ENCODE measurements at regions not wholly inside any gene's neighbourhood (a gene's known extent, or its start where the extent isn't known, plus 50 kb on each side); places are given as distances from the start of the nearest gene placed in this dataset.

GRCh38 chr7:125363873-125364272, 434.2 kb upstream of the POT1 start:
- Histone ChIP-seq H3K4me1 (ENCODE audit: control insufficient read depth, insufficient read depth, low read length) (no peaks in the 10 kb centered on the region), H3K9ac (ENCODE audit: low read depth, low read length) (no peak overlapping the region), H3K36me3 (ENCODE audit: insufficient read depth, low read length) (no peaks in the 10 kb centered on the region), H3K4me3 (ENCODE audit: low read length) (no peak overlapping the region), H3K4me2 (ENCODE audit: low read length) (no peak overlapping the region), H3K9me3 (replicated peaks; ENCODE audit: low read length) (no peaks in the 10 kb centered on the region), H3K27me3 (ENCODE audit: control insufficient read depth, insufficient read depth, low read length) (no peaks in the 10 kb centered on the region)

GRCh38 chr7:125358551-125359167, 429.0 kb upstream of the POT1 start:
- Histone ChIP-seq H3K9me3 (replicated peaks; ENCODE audit: low read length) (no peaks in the 10 kb centered on the region), H3K9ac (ENCODE audit: low read depth, low read length) (no peak overlapping the region), H3K4me2 (ENCODE audit: low read length) (no peak overlapping the region), H3K4me3 (ENCODE audit: low read length) (no peak overlapping the region), H3K4me1 (ENCODE audit: control insufficient read depth, insufficient read depth, low read length) (no peaks in the 10 kb centered on the region), H3K36me3 (ENCODE audit: insufficient read depth, low read length) (no peaks in the 10 kb centered on the region), H3K27me3 (ENCODE audit: control insufficient read depth, insufficient read depth, low read length) (no peaks in the 10 kb centered on the region)

GRCh38 chr7:125357676-125358455, 428.2 kb upstream of the POT1 start:
- Histone ChIP-seq H3K36me3 (ENCODE audit: insufficient read depth, low read length) (no peaks in the 10 kb centered on the region), H3K9me3 (replicated peaks; ENCODE audit: low read length) (peaks cover under 1% of the 10 kb centered on the region), H3K4me3 (ENCODE audit: low read length) (no peak overlapping the region), H3K27me3 (ENCODE audit: control insufficient read depth, insufficient read depth, low read length) (no peaks in the 10 kb centered on the region), H3K4me1 (ENCODE audit: control insufficient read depth, insufficient read depth, low read length) (no peaks in the 10 kb centered on the region), H3K9ac (ENCODE audit: low read depth, low read length) (no peak overlapping the region), H3K4me2 (ENCODE audit: low read length) (no peak overlapping the region)

- no peak overlapping the region for H3K9ac ChIP-seq (ENCODE audit: low read depth, low read length)
- no peak overlapping the region for H3K4me2 ChIP-seq (ENCODE audit: low read length)
- H3K4me3 ChIP-seq (ENCODE audit: low read length) = no peak overlapping the region
- H3K27me3 ChIP-seq (ENCODE audit: control insufficient read depth, insufficient read depth, low read length) = no peaks in the 10 kb centered on the region
- H3K9me3 ChIP-seq (replicated peaks; ENCODE audit: low read length) = peaks cover 5% of the 10 kb centered on the region
- no peaks in the 10 kb centered on the region for H3K4me1 ChIP-seq (ENCODE audit: control insufficient read depth, insufficient read depth, low read length)
- H3K36me3 ChIP-seq (ENCODE audit: insufficient read depth, low read length) = no peaks in the 10 kb centered on the region
These were observed 426.3 kb upstream of the POT1 start for GRCh38 chr7:125355899-125356298.

- Histone ChIP-seq H3K4me3 (ENCODE audit: low read length) (no peak overlapping the region), H3K9ac (ENCODE audit: low read depth, low read length) (no peak overlapping the region), H3K9me3 (replicated peaks; ENCODE audit: low read length) (peaks cover 2% of the 10 kb centered on the region), H3K27me3 (ENCODE audit: control insufficient read depth, insufficient read depth, low read length) (no peaks in the 10 kb centered on the region), H3K36me3 (ENCODE audit: insufficient read depth, low read length) (no peaks in the 10 kb centered on the region), H3K4me2 (ENCODE audit: low read length) (no peak overlapping the region), H3K4me1 (ENCODE audit: control insufficient read depth, insufficient read depth, low read length) (no peaks in the 10 kb centered on the region)
These were observed 417.6 kb upstream of the POT1 start for GRCh38 chr7:125347269-125347668.

GRCh38 chr7:125338110-125338509, 408.5 kb upstream of the POT1 start:
- H3K9ac ChIP-seq (ENCODE audit: low read depth, low read length) = no peak overlapping the region
- H3K36me3 ChIP-seq (ENCODE audit: insufficient read depth, low read length) = no peaks in the 10 kb centered on the region
- H3K4me3 ChIP-seq (ENCODE audit: low read length) = no peak overlapping the region
- H3K4me2 ChIP-seq (ENCODE audit: low read length) = no peak overlapping the region
- no peaks in the 10 kb centered on the region for H3K4me1 ChIP-seq (ENCODE audit: control insufficient read depth, insufficient read depth, low read length)
- H3K9me3 ChIP-seq (replicated peaks; ENCODE audit: low read length) = no peaks in the 10 kb centered on the region
- H3K27me3 ChIP-seq (ENCODE audit: control insufficient read depth, insufficient read depth, low read length) = no peaks in the 10 kb centered on the region

GRCh38 chr7:125336326-125336725, 406.7 kb upstream of the POT1 start:
- no peak overlapping the region for H3K4me2 ChIP-seq (ENCODE audit: low read length)
- no peaks in the 10 kb centered on the region for H3K27me3 ChIP-seq (ENCODE audit: control insufficient read depth, insufficient read depth, low read length)
- H3K4me1 ChIP-seq (ENCODE audit: control insufficient read depth, insufficient read depth, low read length) = no peaks in the 10 kb centered on the region
- H3K4me3 ChIP-seq (ENCODE audit: low read length) = no peak overlapping the region
- H3K9me3 ChIP-seq (replicated peaks; ENCODE audit: low read length) = no peaks in the 10 kb centered on the region
- no peak overlapping the region for H3K9ac ChIP-seq (ENCODE audit: low read depth, low read length)
- H3K36me3 ChIP-seq (ENCODE audit: insufficient read depth, low read length) = no peaks in the 10 kb centered on the region

GRCh38 chr7:125326666-125327255, 397.1 kb upstream of the POT1 start:
- no peak overlapping the region for H3K4me3 ChIP-seq (ENCODE audit: low read length)

GRCh38 chr7:125316466-125316865, 386.8 kb upstream of the POT1 start:
- Histone ChIP-seq H3K36me3 (ENCODE audit: insufficient read depth, low read length) (no peaks in the 10 kb centered on the region), H3K9me3 (replicated peaks; ENCODE audit: low read length) (no peaks in the 10 kb centered on the region), H3K4me2 (ENCODE audit: low read length) (no peak overlapping the region), H3K9ac (ENCODE audit: low read depth, low read length) (no peak overlapping the region), H3K27me3 (ENCODE audit: control insufficient read depth, insufficient read depth, low read length) (no peaks in the 10 kb centered on the region), H3K4me3 (ENCODE audit: low read length) (no peak overlapping the region), H3K4me1 (ENCODE audit: control insufficient read depth, insufficient read depth, low read length) (no peaks in the 10 kb centered on the region)

More at GRCh38 chr7:125326666-125327255, 397.1 kb upstream of the POT1 start:
- no peaks in the 10 kb centered on the region for H3K27me3 ChIP-seq (ENCODE audit: control insufficient read depth, insufficient read depth, low read length)
- no peaks in the 10 kb centered on the region for H3K36me3 ChIP-seq (ENCODE audit: insufficient read depth, low read length)
- H3K4me2 ChIP-seq (ENCODE audit: low read length) = no peak overlapping the region
- H3K4me1 ChIP-seq (ENCODE audit: control insufficient read depth, insufficient read depth, low read length) = no peaks in the 10 kb centered on the region
- no peaks in the 10 kb centered on the region for H3K9me3 ChIP-seq (replicated peaks; ENCODE audit: low read length)
- no peak overlapping the region for H3K9ac ChIP-seq (ENCODE audit: low read depth, low read length)

GRCh38 chr7:125299003-125299765, 369.6 kb upstream of the POT1 start:
- no peak overlapping the region for H3K9ac ChIP-seq (ENCODE audit: low read depth, low read length)
- H3K27me3 ChIP-seq (ENCODE audit: control insufficient read depth, insufficient read depth, low read length) = no peaks in the 10 kb centered on the region
- no peak overlapping the region for H3K4me3 ChIP-seq (ENCODE audit: low read length)
- no peaks in the 10 kb centered on the region for H3K4me1 ChIP-seq (ENCODE audit: control insufficient read depth, insufficient read depth, low read length)
- H3K36me3 ChIP-seq (ENCODE audit: insufficient read depth, low read length) = no peaks in the 10 kb centered on the region
- H3K4me2 ChIP-seq (ENCODE audit: low read length) = no peak overlapping the region
- no peaks in the 10 kb centered on the region for H3K9me3 ChIP-seq (replicated peaks; ENCODE audit: low read length)

- no peak overlapping the region for H3K9ac ChIP-seq (ENCODE audit: low read depth, low read length)
- H3K27me3 ChIP-seq (ENCODE audit: control insufficient read depth, insufficient read depth, low read length) = no peaks in the 10 kb centered on the region
- no peak overlapping the region for H3K4me3 ChIP-seq (ENCODE audit: low read length)
- H3K9me3 ChIP-seq (replicated peaks; ENCODE audit: low read length) = peaks cover 7% of the 10 kb centered on the region
- no peaks in the 10 kb centered on the region for H3K4me1 ChIP-seq (ENCODE audit: control insufficient read depth, insufficient read depth, low read length)
- no peak overlapping the region for H3K4me2 ChIP-seq (ENCODE audit: low read length)
- no peaks in the 10 kb centered on the region for H3K36me3 ChIP-seq (ENCODE audit: insufficient read depth, low read length)
These were observed 350.3 kb upstream of the POT1 start for GRCh38 chr7:125279961-125280360.

Measured in skeletal muscle satellite cell (primary cell).